A673 (cell line): ENCODE measurements at regions not wholly inside any gene's neighbourhood (a gene's known extent, or its start where the extent isn't known, plus 50 kb on each side); places are given as distances from the start of the nearest gene placed in this dataset.

Source experiments
- BruUV-seq: library from RNA; stranded (reverse); fragments of 400-500 nt; replicated peaks from 2 replicates; lab custom pipeline; 2021; lab: Mats Ljungman, UMichigan
- CTCF ChIA-PET: fragments of 300-600 bp; sonication (Branson Sonifier 250); formaldehyde crosslinking; loops from one replicate; lab custom pipeline; 2022; ENCODE audit warnings: antibody characterized with exemption; lab: Charles Lee
- POLR2A ChIA-PET: fragments of 300-600 bp; sonication (Branson Sonifier 250); formaldehyde crosslinking; loops from one replicate; lab custom pipeline; 2022; ENCODE audit warnings: antibody characterized with exemption; ENCODE audit not compliant: low non-redundant PET; lab: Charles Lee
- DNase-seq: peaks from one replicate; pipeline ENCODE4 v3.0.0-alpha.2; 2015; ENCODE audit warnings: low spot score
- H3K27ac ChIP-seq: fragments of 200-600 bp; sonication (generic); 2 replicates; pipeline ENCODE4 v1.5.1; 2016; ENCODE audit warnings: mixed run types, low read depth, mild to moderate bottlenecking, mixed read lengths, antibody characterized with exemption, low read length; ENCODE audit not compliant: poor library complexity, severe bottlenecking
- H3K27me3 ChIP-seq: fragments of 200-600 bp; sonication (generic); replicated peaks from 2 replicates; pipeline ENCODE4 v1.6.1; 2017; ENCODE audit warnings: mixed run types, low read depth, mild to moderate bottlenecking, mixed read lengths, antibody characterized with exemption, low read length; ENCODE audit not compliant: insufficient read depth, poor library complexity
- H3K36me3 ChIP-seq: fragments of 200-600 bp; sonication (generic); 2 replicates; pipeline ENCODE4 v1.6.1; 2016; ENCODE audit warnings: mixed run types, mild to moderate bottlenecking, mixed read lengths, antibody characterized with exemption, low read length; ENCODE audit not compliant: insufficient read depth, poor library complexity, severe bottlenecking
- H3K4me1 ChIP-seq: fragments of 200-600 bp; sonication (generic); 2 replicates; pipeline ENCODE4 v1.6.1; 2017; ENCODE audit warnings: mixed run types, mild to moderate bottlenecking, mixed read lengths, antibody characterized with exemption, low read length; ENCODE audit not compliant: insufficient read depth, poor library complexity, severe bottlenecking
- H3K4me3 ChIP-seq: fragments of 200-600 bp; sonication (generic); 2 replicates; pipeline ENCODE4 v1.5.1; 2016; ENCODE audit warnings: low read depth, mixed run types, mild to moderate bottlenecking, mixed read lengths, low read length; ENCODE audit not compliant: poor library complexity, severe bottlenecking
- H3K9me3 ChIP-seq: fragments of 200-600 bp; sonication (generic); 2 replicates; pipeline ENCODE4 v1.6.1; 2016; ENCODE audit warnings: mixed run types, low read depth, mild to moderate bottlenecking, mixed read lengths, antibody characterized with exemption, low read length; ENCODE audit not compliant: poor library complexity, severe bottlenecking
- CTCF ChIP-seq: fragments of 300-800, 200-600 bp; sonication (generic); conservative IDR thresholded peaks from 2 replicates; pipeline ENCODE4 v1.5.1; 2017; ENCODE audit warnings: low read depth, mild to moderate bottlenecking, antibody characterized with exemption, low read length, moderate library complexity, mixed read lengths
- EZH2 ChIP-seq: fragments of 200-600 bp; sonication (generic); IDR thresholded peaks from 2 replicates; pipeline ENCODE4 v1.6.1; 2017; ENCODE audit warnings: borderline replicate concordance, low read depth, mild to moderate bottlenecking, mixed read lengths, antibody characterized with exemption, low read length; ENCODE audit not compliant: poor library complexity, severe bottlenecking
- intact Hi-C: fragments of 100-400 bp; cut with micrococcal nuclease; formaldehyde crosslinking; loops from one replicate; pipeline ENCODE4 v1.10.0; 2022; ENCODE audit not compliant: unreplicated experiment

GRCh38 chr1:110283677-110284076 is 55.5 kb upstream of the RBM15 start:
- ChIA-PET CTCF (no interaction called here), POLR2A (no interaction called here)
- no peak for TF ChIP-seq EZH2
- Histone ChIP-seq H3K4me3 (no peak overlapping the region), H3K4me1 (no peaks in the 10 kb centered on the region), H3K36me3 (no peaks in the 10 kb centered on the region), H3K9me3 (no peaks in the 10 kb centered on the region), H3K27me3 (peaks cover 6% of the 10 kb centered on the region), H3K27ac (no peak overlapping the region)
- intact Hi-C loops: no loop called here
- DNase-seq: no peak
- no TSS peak for BruUV-seq

- TF ChIP-seq EZH2 (no peak), CTCF (no peak)
- Histone ChIP-seq H3K9me3 (no peaks in the 10 kb centered on the region), H3K4me3 (no peak overlapping the region), H3K4me1 (no peaks in the 10 kb centered on the region), H3K27me3 (peaks cover 3% of the 10 kb centered on the region), H3K27ac (no peak overlapping the region), H3K36me3 (no peaks in the 10 kb centered on the region)
- no peak for DNase-seq
- POLR2A ChIA-PET: no interaction called here
- intact Hi-C loops: no loop called here
- BruUV-seq: no TSS peak
- CTCF ChIA-PET: no interaction called here
Observed at GRCh38 chr1:110285316-110285715, 53.9 kb upstream of the RBM15 start.

- H3K27me3 ChIP-seq: peaks cover 3% of the 10 kb centered on the region
- POLR2A ChIA-PET: no interaction called here
- no peak overlapping the region for H3K27ac ChIP-seq
- CTCF ChIA-PET: no interaction called here
- H3K4me3 ChIP-seq: no peak overlapping the region
- no peaks in the 10 kb centered on the region for H3K4me1 ChIP-seq
- H3K36me3 ChIP-seq: no peaks in the 10 kb centered on the region
- no TSS peak for BruUV-seq
- TF ChIP-seq EZH2 (no peak), CTCF (no peak)
- intact Hi-C loops: no loop called here
- DNase-seq: no peak
- no peaks in the 10 kb centered on the region for H3K9me3 ChIP-seq
Observed at GRCh38 chr1:110286564-110286963, 52.6 kb upstream of the RBM15 start.

GRCh38 chr1:110288111-110288510 is 51.1 kb upstream of the RBM15 start:
- no peak for DNase-seq
- POLR2A ChIA-PET: no interaction called here
- no peaks in the 10 kb centered on the region for H3K27me3 ChIP-seq
- H3K9me3 ChIP-seq: no peaks in the 10 kb centered on the region
- CTCF ChIA-PET: no interaction called here
- intact Hi-C loops: no loop called here
- no peaks in the 10 kb centered on the region for H3K4me1 ChIP-seq
- no peaks in the 10 kb centered on the region for H3K36me3 ChIP-seq
- no peak overlapping the region for H3K27ac ChIP-seq
- TF ChIP-seq CTCF: no peak
- no peak for TF ChIP-seq EZH2
- no peak overlapping the region for H3K4me3 ChIP-seq
- no TSS peak for BruUV-seq
